ENCODE measurements at regions not wholly inside any gene's neighbourhood (a gene's known extent, or its start where the extent isn't known, plus 50 kb on each side); places are given as distances from the start of the nearest gene placed in this dataset.
"Not testable (repeated sequence)": the region's sequence is repeated elsewhere in the genome, so short reads cannot be mapped to it uniquely, and the experiment has no call there.

- Histone ChIP-seq H3K36me3 (ENCODE audit: insufficient read depth, low read length, poor library complexity, severe bottlenecking) (no peaks in the 10 kb centered on the region), H3K27me3 (replicated peaks; ENCODE audit: insufficient read depth, low read depth, low read length, poor library complexity) (no peaks in the 10 kb centered on the region), H3K4me1 (ENCODE audit: insufficient read depth, low read length, poor library complexity, severe bottlenecking) (no peaks in the 10 kb centered on the region), H3K9me3 (ENCODE audit: low read depth, low read length, poor library complexity, severe bottlenecking) (no peaks in the 10 kb centered on the region), H3K27ac (ENCODE audit: low read depth, low read length, poor library complexity, severe bottlenecking) (no peak overlapping the region), H3K4me3 (ENCODE audit: low read depth, low read length, poor library complexity, severe bottlenecking) (no peak overlapping the region)
- CTCF ChIA-PET, result no interaction called here
- BruUV-seq (replicated peaks), result no TSS peak
- DNase-seq (ENCODE audit: low spot score), result no peak
- TF ChIP-seq CTCF (conservative IDR thresholded peaks at IDR 0.05; ENCODE audit: low read depth, low read length) (no peak), EZH2 (IDR thresholded peaks at IDR 0.05; ENCODE audit: borderline replicate concordance, low read depth, low read length, poor library complexity, severe bottlenecking) (no peak)
- intact Hi-C loops (cut with micrococcal nuclease; ENCODE audit: unreplicated experiment), result no loop called here
- POLR2A ChIA-PET (ENCODE audit: low non-redundant PET), result no interaction called here
Measured at GRCh38 chr2:195138435-195138834, 518.6 kb upstream of the SLC39A10 start.

GRCh38 chr2:195125889-195126288, 531.1 kb upstream of the SLC39A10 start:
- CTCF ChIA-PET; H3K4me3 ChIP-seq (ENCODE audit: low read depth, low read length, poor library complexity, severe bottlenecking); H3K9me3 ChIP-seq (ENCODE audit: low read depth, low read length, poor library complexity, severe bottlenecking); BruUV-seq (replicated peaks); POLR2A ChIA-PET (ENCODE audit: low non-redundant PET); intact Hi-C loops (cut with micrococcal nuclease; ENCODE audit: unreplicated experiment); H3K27ac ChIP-seq (ENCODE audit: low read depth, low read length, poor library complexity, severe bottlenecking); H3K27me3 ChIP-seq (replicated peaks; ENCODE audit: insufficient read depth, low read depth, low read length, poor library complexity); H3K36me3 ChIP-seq (ENCODE audit: insufficient read depth, low read length, poor library complexity, severe bottlenecking); H3K4me1 ChIP-seq (ENCODE audit: insufficient read depth, low read length, poor library complexity, severe bottlenecking); DNase-seq (ENCODE audit: low spot score): not testable (repeated sequence)

GRCh38 chr2:195124391-195125079, 532.5 kb upstream of the SLC39A10 start:
- no peak for TF ChIP-seq EZH2 (IDR thresholded peaks at IDR 0.05; ENCODE audit: borderline replicate concordance, low read depth, low read length, poor library complexity, severe bottlenecking)
- no peak for TF ChIP-seq CTCF (conservative IDR thresholded peaks at IDR 0.05; ENCODE audit: low read depth, low read length)
- H3K4me3 ChIP-seq (ENCODE audit: low read depth, low read length, poor library complexity, severe bottlenecking), result no peak overlapping the region
- intact Hi-C loops (cut with micrococcal nuclease; ENCODE audit: unreplicated experiment), result no loop called here
- no peaks in the 10 kb centered on the region for H3K27me3 ChIP-seq (replicated peaks; ENCODE audit: insufficient read depth, low read depth, low read length, poor library complexity)
- H3K36me3 ChIP-seq (ENCODE audit: insufficient read depth, low read length, poor library complexity, severe bottlenecking), result no peaks in the 10 kb centered on the region
- no peak for DNase-seq (ENCODE audit: low spot score)
- ChIA-PET CTCF (no interaction called here), POLR2A (ENCODE audit: low non-redundant PET) (no interaction called here)
- no TSS peak for BruUV-seq (replicated peaks)
- no peaks in the 10 kb centered on the region for H3K9me3 ChIP-seq (ENCODE audit: low read depth, low read length, poor library complexity, severe bottlenecking)
- no peaks in the 10 kb centered on the region for H3K4me1 ChIP-seq (ENCODE audit: insufficient read depth, low read length, poor library complexity, severe bottlenecking)
- H3K27ac ChIP-seq (ENCODE audit: low read depth, low read length, poor library complexity, severe bottlenecking), result no peak overlapping the region

- H3K36me3 ChIP-seq (ENCODE audit: insufficient read depth, low read length, poor library complexity, severe bottlenecking), result no peaks in the 10 kb centered on the region
- ChIA-PET CTCF (no interaction called here), POLR2A (ENCODE audit: low non-redundant PET) (no interaction called here)
- no peaks in the 10 kb centered on the region for H3K27me3 ChIP-seq (replicated peaks; ENCODE audit: insufficient read depth, low read depth, low read length, poor library complexity)
- H3K27ac ChIP-seq (ENCODE audit: low read depth, low read length, poor library complexity, severe bottlenecking), result no peak overlapping the region
- intact Hi-C loops (cut with micrococcal nuclease; ENCODE audit: unreplicated experiment), result no loop called here
- H3K4me3 ChIP-seq (ENCODE audit: low read depth, low read length, poor library complexity, severe bottlenecking), result no peak overlapping the region
- TF ChIP-seq EZH2 (IDR thresholded peaks at IDR 0.05; ENCODE audit: borderline replicate concordance, low read depth, low read length, poor library complexity, severe bottlenecking) (no peak), CTCF (conservative IDR thresholded peaks at IDR 0.05; ENCODE audit: low read depth, low read length) (no peak)
- H3K9me3 ChIP-seq (ENCODE audit: low read depth, low read length, poor library complexity, severe bottlenecking), result no peaks in the 10 kb centered on the region
- no peaks in the 10 kb centered on the region for H3K4me1 ChIP-seq (ENCODE audit: insufficient read depth, low read length, poor library complexity, severe bottlenecking)
- no peak for DNase-seq (ENCODE audit: low spot score)
- BruUV-seq (replicated peaks), result no TSS peak
Measured at GRCh38 chr2:195122653-195123052, 534.4 kb upstream of the SLC39A10 start.
